ENCODE measurements at regions not wholly inside any gene's neighbourhood (a gene's known extent, or its start where the extent isn't known, plus 50 kb on each side); places are given as distances from the start of the nearest gene placed in this dataset.

GRCh38 chr2:16048466-16048865 lies 108.1 kb downstream of the MYCN start:
- DNase-seq (ENCODE audit: low read depth): no peak
- TF ChIP-seq CTCF (conservative IDR thresholded peaks at IDR 0.05; ENCODE audit: control insufficient read depth, insufficient read depth, low read depth, low read length): no peak
- no peak overlapping the region for H3K4me3 ChIP-seq (ENCODE audit: control insufficient read depth, low read depth, low read length)

- H3K4me3 ChIP-seq (ENCODE audit: control insufficient read depth, low read depth, low read length): no peak overlapping the region
- no peak for TF ChIP-seq CTCF (conservative IDR thresholded peaks at IDR 0.05; ENCODE audit: control insufficient read depth, insufficient read depth, low read depth, low read length)
- DNase-seq (ENCODE audit: low read depth): no peak
Measured at GRCh38 chr2:16047701-16048100, 107.4 kb downstream of the MYCN start.

GRCh38 chr2:16046649-16047048 lies 106.3 kb downstream of the MYCN start:
- H3K4me3 ChIP-seq (ENCODE audit: control insufficient read depth, low read depth, low read length): no peak overlapping the region
- no peak for TF ChIP-seq CTCF (conservative IDR thresholded peaks at IDR 0.05; ENCODE audit: control insufficient read depth, insufficient read depth, low read depth, low read length)
- no peak for DNase-seq (ENCODE audit: low read depth)

GRCh38 chr2:16045653-16046352 lies 105.5 kb downstream of the MYCN start:
- DNase-seq (ENCODE audit: low read depth): no peak
- H3K4me3 ChIP-seq (ENCODE audit: control insufficient read depth, low read depth, low read length): no peak overlapping the region
- TF ChIP-seq CTCF (conservative IDR thresholded peaks at IDR 0.05; ENCODE audit: control insufficient read depth, insufficient read depth, low read depth, low read length): no peak

- no peak for TF ChIP-seq CTCF (conservative IDR thresholded peaks at IDR 0.05; ENCODE audit: control insufficient read depth, insufficient read depth, low read depth, low read length)
- DNase-seq (ENCODE audit: low read depth): no peak
- no peak overlapping the region for H3K4me3 ChIP-seq (ENCODE audit: control insufficient read depth, low read depth, low read length)
Measured at GRCh38 chr2:16044946-16045456, 104.7 kb downstream of the MYCN start.

GRCh38 chr2:16043627-16044026 lies 103.3 kb downstream of the MYCN start:
- H3K4me3 ChIP-seq (ENCODE audit: control insufficient read depth, low read depth, low read length): no peak overlapping the region
- TF ChIP-seq CTCF (conservative IDR thresholded peaks at IDR 0.05; ENCODE audit: control insufficient read depth, insufficient read depth, low read depth, low read length): no peak
- DNase-seq (ENCODE audit: low read depth): no peak
